ENCODE measurements at regions not wholly inside any gene's neighbourhood (a gene's known extent, or its start where the extent isn't known, plus 50 kb on each side); places are given as distances from the start of the nearest gene placed in this dataset.

- H3K4me3 Mint-ChIP-seq (ENCODE audit: unreplicated experiment), result no peak overlapping the region
- H3K27ac Mint-ChIP-seq (ENCODE audit: unreplicated experiment), result no peak overlapping the region
- no TSS peak for BruUV-seq (replicated peaks)
- H3K9me3 Mint-ChIP-seq (ENCODE audit: unreplicated experiment), result no peaks in the 10 kb centered on the region
- no peaks in the 10 kb centered on the region for H3K36me3 ChIP-seq (ENCODE audit: control insufficient read depth, insufficient read depth, low read length)
- no peaks in the 10 kb centered on the region for H3K36me3 Mint-ChIP-seq (ENCODE audit: insufficient read depth, unreplicated experiment)
- H3K4me1 Mint-ChIP-seq (ENCODE audit: low read depth, unreplicated experiment), result no peaks in the 10 kb centered on the region
- H3K4me3 ChIP-seq (ENCODE audit: low read depth, low read length), result no peak overlapping the region
- TF ChIP-seq, protein P1, sequence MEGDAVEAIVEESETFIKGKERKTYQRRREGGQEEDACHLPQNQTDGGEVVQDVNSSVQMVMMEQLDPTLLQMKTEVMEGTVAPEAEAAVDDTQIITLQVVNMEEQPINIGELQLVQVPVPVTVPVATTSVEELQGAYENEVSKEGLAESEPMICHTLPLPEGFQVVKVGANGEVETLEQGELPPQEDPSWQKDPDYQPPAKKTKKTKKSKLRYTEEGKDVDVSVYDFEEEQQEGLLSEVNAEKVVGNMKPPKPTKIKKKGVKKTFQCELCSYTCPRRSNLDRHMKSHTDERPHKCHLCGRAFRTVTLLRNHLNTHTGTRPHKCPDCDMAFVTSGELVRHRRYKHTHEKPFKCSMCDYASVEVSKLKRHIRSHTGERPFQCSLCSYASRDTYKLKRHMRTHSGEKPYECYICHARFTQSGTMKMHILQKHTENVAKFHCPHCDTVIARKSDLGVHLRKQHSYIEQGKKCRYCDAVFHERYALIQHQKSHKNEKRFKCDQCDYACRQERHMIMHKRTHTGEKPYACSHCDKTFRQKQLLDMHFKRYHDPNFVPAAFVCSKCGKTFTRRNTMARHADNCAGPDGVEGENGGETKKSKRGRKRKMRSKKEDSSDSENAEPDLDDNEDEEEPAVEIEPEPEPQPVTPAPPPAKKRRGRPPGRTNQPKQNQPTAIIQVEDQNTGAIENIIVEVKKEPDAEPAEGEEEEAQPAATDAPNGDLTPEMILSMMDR (IDR thresholded peaks at IDR 0.05; ENCODE audit: insufficient read depth in 1 of 2, low read depth in 1 of 2, low read length in 1 of 2, severe bottlenecking in 1 of 2, unreplicated experiment in 1 of 2), result no peak
- no peak for DNase-seq
- H3K4me1 ChIP-seq, result no peaks in the 10 kb centered on the region
- CTCF ChIA-PET, result no interaction called here
- no peaks in the 10 kb centered on the region for H3K27me3 Mint-ChIP-seq (ENCODE audit: insufficient read depth, unreplicated experiment)
- POLR2A ChIA-PET, result no interaction called here
- no peaks in the 10 kb centered on the region for H3K9me3 ChIP-seq
- H3K27me3 ChIP-seq (replicated peaks; ENCODE audit: control insufficient read depth, insufficient read depth, low read length), result no peaks in the 10 kb centered on the region
- intact Hi-C loops (cut with micrococcal nuclease; ENCODE audit: unreplicated experiment), result no loop called here
Observed at GRCh38 chr4:96037705-96038104, 197.8 kb downstream of the PDHA2 start.

DNA sequence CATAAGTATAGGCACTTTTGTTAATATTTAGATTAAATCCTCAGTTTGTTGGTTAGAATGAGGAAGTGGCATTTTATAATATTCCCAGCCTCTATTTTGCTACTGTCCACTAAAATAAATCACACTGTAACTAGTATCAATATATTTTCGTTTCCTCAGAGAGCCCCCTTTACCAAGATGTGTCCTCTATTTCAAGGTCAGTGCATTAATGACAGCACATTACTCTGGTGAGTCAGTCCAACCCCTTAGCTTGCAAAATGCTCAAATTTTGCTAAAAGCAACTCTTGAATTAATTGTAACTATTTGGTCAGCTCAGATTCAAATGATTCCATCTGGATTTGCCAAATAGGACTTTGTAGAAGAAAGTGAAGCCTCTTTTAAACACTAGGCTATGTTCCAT is 199.3 kb downstream of the PDHA2 start:
- Histone ChIP-seq H3K4me3 (ENCODE audit: low read depth, low read length) (no peak overlapping the region), H3K36me3 (ENCODE audit: control insufficient read depth, insufficient read depth, low read length) (no peaks in the 10 kb centered on the region), H3K27me3 (replicated peaks; ENCODE audit: control insufficient read depth, insufficient read depth, low read length) (no peaks in the 10 kb centered on the region), H3K4me1 (no peaks in the 10 kb centered on the region), H3K9me3 (no peaks in the 10 kb centered on the region)
- H3K36me3 Mint-ChIP-seq (ENCODE audit: insufficient read depth, unreplicated experiment), result no peaks in the 10 kb centered on the region
- H3K4me1 Mint-ChIP-seq (ENCODE audit: low read depth, unreplicated experiment), result no peaks in the 10 kb centered on the region
- no peak for DNase-seq
- ChIA-PET CTCF (no interaction called here), POLR2A (no interaction called here)
- TF ChIP-seq, protein P1 (IDR thresholded peaks at IDR 0.05; ENCODE audit: insufficient read depth in 1 of 2, low read depth in 1 of 2, low read length in 1 of 2, severe bottlenecking in 1 of 2, unreplicated experiment in 1 of 2), result no peak
- H3K9me3 Mint-ChIP-seq (ENCODE audit: unreplicated experiment), result no peaks in the 10 kb centered on the region
- no peak overlapping the region for H3K27ac Mint-ChIP-seq (ENCODE audit: unreplicated experiment)
- intact Hi-C loops (cut with micrococcal nuclease; ENCODE audit: unreplicated experiment), result no loop called here
- BruUV-seq (replicated peaks), result no TSS peak
- peaks cover 3% of the 10 kb centered on the region for H3K27me3 Mint-ChIP-seq (ENCODE audit: insufficient read depth, unreplicated experiment)
- no peak overlapping the region for H3K4me3 Mint-ChIP-seq (ENCODE audit: unreplicated experiment)

DNA sequence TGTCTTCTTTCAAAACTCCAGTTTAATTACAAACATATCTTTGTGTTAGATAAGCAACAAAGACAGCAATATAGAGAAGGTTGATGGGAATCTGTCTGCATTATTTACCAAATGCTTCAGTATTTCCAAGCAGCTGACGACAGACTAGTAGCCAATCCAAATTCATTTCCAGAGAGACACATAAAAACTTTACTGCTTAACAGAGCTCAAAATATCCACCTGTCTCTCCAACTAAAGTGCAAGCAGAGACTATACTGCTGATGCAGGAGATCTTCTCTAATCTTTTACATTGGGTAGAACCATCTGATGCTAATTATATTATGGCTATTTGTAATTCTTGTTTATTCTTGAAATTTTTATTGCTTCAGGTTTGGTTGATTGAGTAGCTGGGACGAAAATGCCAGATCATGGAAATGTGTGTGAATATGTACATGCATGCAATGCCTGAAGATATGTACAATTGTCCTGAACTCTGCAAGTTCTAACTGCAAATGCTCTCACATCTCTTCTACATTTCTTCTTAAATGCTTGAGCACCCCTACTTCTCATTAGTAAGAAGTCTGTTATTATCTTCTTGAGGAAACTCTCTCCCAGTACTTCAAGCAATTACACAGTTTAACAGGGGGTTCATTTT is 200.0 kb downstream of the PDHA2 start:
- ChIA-PET POLR2A (no interaction called here), CTCF (no interaction called here)
- H3K27me3 ChIP-seq (replicated peaks; ENCODE audit: control insufficient read depth, insufficient read depth, low read length), result no peaks in the 10 kb centered on the region
- intact Hi-C loops (cut with micrococcal nuclease; ENCODE audit: unreplicated experiment), result no loop called here
- TF ChIP-seq, protein P1 (IDR thresholded peaks at IDR 0.05; ENCODE audit: insufficient read depth in 1 of 2, low read depth in 1 of 2, low read length in 1 of 2, severe bottlenecking in 1 of 2, unreplicated experiment in 1 of 2), result no peak
- no peaks in the 10 kb centered on the region for H3K9me3 ChIP-seq
- BruUV-seq (replicated peaks), result no TSS peak
- H3K27me3 Mint-ChIP-seq (ENCODE audit: insufficient read depth, unreplicated experiment), result peaks cover 3% of the 10 kb centered on the region
- no peaks in the 10 kb centered on the region for H3K36me3 Mint-ChIP-seq (ENCODE audit: insufficient read depth, unreplicated experiment)
- no peak overlapping the region for H3K4me3 ChIP-seq (ENCODE audit: low read depth, low read length)
- no peaks in the 10 kb centered on the region for H3K4me1 Mint-ChIP-seq (ENCODE audit: low read depth, unreplicated experiment)
- no peak for DNase-seq
- no peaks in the 10 kb centered on the region for H3K36me3 ChIP-seq (ENCODE audit: control insufficient read depth, insufficient read depth, low read length)
- no peaks in the 10 kb centered on the region for H3K4me1 ChIP-seq
- no peak overlapping the region for H3K4me3 Mint-ChIP-seq (ENCODE audit: unreplicated experiment)
- no peak overlapping the region for H3K27ac Mint-ChIP-seq (ENCODE audit: unreplicated experiment)
- no peaks in the 10 kb centered on the region for H3K9me3 Mint-ChIP-seq (ENCODE audit: unreplicated experiment)
